CD14-positive monocyte (primary cell): ENCODE measurements at regions not wholly inside any gene's neighbourhood (a gene's known extent, or its start where the extent isn't known, plus 50 kb on each side); places are given as distances from the start of the nearest gene placed in this dataset.
"Not testable (repeated sequence)": the region's sequence is repeated elsewhere in the genome, so short reads cannot be mapped to it uniquely, and the experiment has no call there.

Source experiments
- DNase-seq, 3 donors: peaks; one replicate each; pipeline ENCODE4 v3.0.0-alpha.2; 2011 to 2022
- H2AFZ ChIP-seq: 2 replicates; pipeline ENCODE4 v1.6.0; 2012; ENCODE audit warnings: mild to moderate bottlenecking, low read depth, low read length, inconsistent platforms; ENCODE audit not compliant: insufficient read depth, poor library complexity, severe bottlenecking
- H3K27ac ChIP-seq, 2 donors: 1 replicate in 1 of 2; 2 replicates in 1 of 2; pipeline ENCODE4 v1.5.1; 2012 to 2013; ENCODE audit warnings: low read length in 2 of 2, control low read depth in 1 of 2, inconsistent platforms in 1 of 2, low read depth in 1 of 2, mild to moderate bottlenecking in 1 of 2
- H3K27me3 ChIP-seq, 2 donors: one replicate each; pipeline versions ENCODE4 v1.6.0 to v1.6.1; 2011 to 2013; ENCODE audit warnings: low read length in 2 of 2; ENCODE audit not compliant: control insufficient read depth in 2 of 2, insufficient read depth in 2 of 2
- H3K36me3 ChIP-seq, 2 donors: replicated peaks in 1 of 2; 1 replicate in 1 of 2; 2 replicates in 1 of 2; pipeline versions ENCODE4 v1.5.1 to v1.6.1; 2012 to 2013; ENCODE audit warnings: low read length in 2 of 2, control low read depth in 1 of 2, inconsistent platforms in 1 of 2, mild to moderate bottlenecking in 1 of 2; ENCODE audit not compliant: insufficient read depth in 2 of 2, control insufficient read depth in 1 of 2
- H3K4me1 ChIP-seq, 2 donors: 1 replicate in 1 of 2; 2 replicates in 1 of 2; pipeline versions ENCODE4 v1.5.1 to v1.6.1; 2012 to 2013; ENCODE audit warnings: low read length in 2 of 2, control low read depth in 1 of 2, inconsistent platforms in 1 of 2, mild to moderate bottlenecking in 1 of 2, moderate library complexity in 1 of 2; ENCODE audit not compliant: insufficient read depth in 2 of 2, control insufficient read depth in 1 of 2
- H3K4me2 ChIP-seq: replicated peaks from 2 replicates; pipeline ENCODE3; 2012; ENCODE audit warnings: low read length, moderate library complexity, mild to moderate bottlenecking; ENCODE audit not compliant: poor library complexity, severe bottlenecking; ENCODE audit errors: extremely low read depth
- H3K4me3 ChIP-seq, 3 experiments: fragments of 200-600 bp in 1 of 3; sonication (generic) in 1 of 3; replicated peaks in 1 of 3; 1 replicate in 2 of 3; 2 replicates in 1 of 3; pipeline ENCODE4 v1.5.1; 2011 to 2013; ENCODE audit warnings: low read length in 3 of 3, mild to moderate bottlenecking in 3 of 3, control low read depth in 2 of 3, low read depth in 2 of 3, inconsistent platforms in 1 of 3, moderate library complexity in 1 of 3
- H3K79me2 ChIP-seq: 2 replicates; pipeline ENCODE4 v1.6.0; 2012; ENCODE audit warnings: mild to moderate bottlenecking, control low read depth, inconsistent platforms, low read length, moderate library complexity; ENCODE audit not compliant: insufficient read depth
- H3K9ac ChIP-seq: 2 replicates; pipeline ENCODE4 v1.6.0; 2017; ENCODE audit warnings: low read length, mild to moderate bottlenecking; ENCODE audit not compliant: insufficient read depth, poor library complexity, severe bottlenecking
- H3K9me3 ChIP-seq, 2 donors: replicated peaks in 1 of 2; 1 replicate in 1 of 2; 2 replicates in 1 of 2; pipeline versions ENCODE4 v1.5.1 to v1.6.1; 2012 to 2013; ENCODE audit warnings: low read length in 2 of 2, control low read depth in 1 of 2; ENCODE audit not compliant: control insufficient read depth in 1 of 2, insufficient read depth in 1 of 2
- H4K20me1 ChIP-seq: 2 replicates; pipeline ENCODE4 v1.6.0; 2012; ENCODE audit warnings: mild to moderate bottlenecking, low read length, control low read depth, moderate library complexity; ENCODE audit not compliant: insufficient read depth
- H3K27ac Mint-ChIP-seq, 7 donors: one replicate each; pipeline ENCODE4 v1.8.0; 2020; ENCODE audit warnings: mild to moderate bottlenecking in 7 of 7, mixed read lengths in 7 of 7, moderate library complexity in 6 of 7, inconsistent platforms in 2 of 7
- H3K27me3 Mint-ChIP-seq, 3 donors: one replicate each; pipeline ENCODE4 v1.8.0; 2021 to 2022; ENCODE audit warnings: low read depth in 3 of 3, mild to moderate bottlenecking in 3 of 3, mixed read lengths in 3 of 3, moderate library complexity in 3 of 3, inconsistent platforms in 1 of 3
- H3K36me3 Mint-ChIP-seq, 2 donors: one replicate each; pipeline ENCODE4 v1.8.0; 2020; ENCODE audit warnings: mixed read lengths in 2 of 2, inconsistent platforms in 1 of 2, mild to moderate bottlenecking in 1 of 2
- H3K4me1 Mint-ChIP-seq: one replicate; pipeline ENCODE4 v1.8.0; 2020; ENCODE audit warnings: mild to moderate bottlenecking, mixed read lengths
- H3K4me3 Mint-ChIP-seq, 2 donors: one replicate each; pipeline ENCODE4 v1.8.0; 2020; ENCODE audit warnings: mild to moderate bottlenecking in 2 of 2, mixed read lengths in 2 of 2, moderate library complexity in 1 of 2
- H3K9me3 Mint-ChIP-seq, 7 donors: one replicate each; pipeline ENCODE4 v1.8.0; 2020 to 2022; ENCODE audit warnings: mixed read lengths in 7 of 7, mild to moderate bottlenecking in 6 of 7, moderate library complexity in 6 of 7, inconsistent platforms in 2 of 7
- WGBS: methylation state at CpG from one replicate; pipeline ENCODE4 v1.1.5; 2013; ENCODE audit warnings: missing lambda C conversion rate; ENCODE audit not compliant: insufficient coverage; 5-methylcytosine and 5-hydroxymethylcytosine counted together
- intact Hi-C, 2 donors: fragments of 100-400 bp; cut with micrococcal nuclease; formaldehyde crosslinking; loops; one replicate each; pipeline versions ENCODE4 v1.15.0 to v1.15.1; 2023

GRCh38 chr13:16050055-16050454, 3131.6 kb downstream of the TUBA3C start:
- no CpG with 5 or more reads among the region's 5 CpGs for WGBS

GRCh38 chr13:16017494-16018009, 3164.1 kb downstream of the TUBA3C start:
- H3K4me3 ChIP-seq, H2AFZ ChIP-seq, H3K27me3 Mint-ChIP-seq, H3K27ac ChIP-seq, H3K9ac ChIP-seq, DNase-seq, H3K4me2 ChIP-seq, H4K20me1 ChIP-seq, H3K79me2 ChIP-seq, intact Hi-C loops, H3K4me1 ChIP-seq, H3K27ac Mint-ChIP-seq, H3K36me3 Mint-ChIP-seq, H3K4me3 Mint-ChIP-seq, H3K4me1 Mint-ChIP-seq, H3K36me3 ChIP-seq, H3K27me3 ChIP-seq: not testable (repeated sequence)
- WGBS, result 43% methylated on average over 2 of the region's 5 CpGs
- peaks cover 11 to 28% (median 17%) of the 10 kb centered on the region in 7 donors for H3K9me3 Mint-ChIP-seq
- H3K9me3 ChIP-seq, result peaks cover 0 to 58% of the 10 kb centered on the region in 2 donors

More at GRCh38 chr13:16050055-16050454, 3131.6 kb downstream of the TUBA3C start:
- H3K4me2 ChIP-seq, intact Hi-C loops, H3K79me2 ChIP-seq, H3K27me3 ChIP-seq, H4K20me1 ChIP-seq, H3K9me3 ChIP-seq, H2AFZ ChIP-seq, H3K4me1 ChIP-seq, H3K4me3 Mint-ChIP-seq, H3K9me3 Mint-ChIP-seq, H3K36me3 ChIP-seq, H3K4me1 Mint-ChIP-seq, H3K27me3 Mint-ChIP-seq, DNase-seq, H3K27ac ChIP-seq, H3K9ac ChIP-seq, H3K4me3 ChIP-seq, H3K27ac Mint-ChIP-seq, H3K36me3 Mint-ChIP-seq: not testable (repeated sequence)

GRCh38 chr13:16008271-16008670, 3173.4 kb downstream of the TUBA3C start:
- H3K9me3 Mint-ChIP-seq, result peaks cover 3 to 26% (median 14%) of the 10 kb centered on the region in 7 donors
- H2AFZ ChIP-seq, DNase-seq, intact Hi-C loops, H3K27me3 Mint-ChIP-seq, H3K4me2 ChIP-seq, H3K4me1 Mint-ChIP-seq, H3K4me3 ChIP-seq, H3K27me3 ChIP-seq, H3K79me2 ChIP-seq, H3K4me3 Mint-ChIP-seq, H4K20me1 ChIP-seq, H3K36me3 ChIP-seq, H3K36me3 Mint-ChIP-seq, H3K27ac ChIP-seq, H3K27ac Mint-ChIP-seq, H3K9ac ChIP-seq, H3K4me1 ChIP-seq: not testable (repeated sequence)
- 18% methylated on average over 2 of the region's 2 CpGs for WGBS
- peaks cover 4 to 34% of the 10 kb centered on the region in 2 donors for H3K9me3 ChIP-seq
